Karpas-422 (cell line): ENCODE measurements at regions not wholly inside any gene's neighbourhood (a gene's known extent, or its start where the extent isn't known, plus 50 kb on each side); places are given as distances from the start of the nearest gene placed in this dataset.

Experiments used
- DNase-seq: peaks from one replicate; pipeline ENCODE4 v3.0.0-alpha.2; 2015
- H2AFZ ChIP-seq: fragments of 200-600 bp; sonication (generic); 2 replicates; pipeline ENCODE4 v1.6.1; 2014; ENCODE audit warnings: antibody characterized with exemption, low read length, mixed read lengths
- H3K27ac ChIP-seq: fragments of 200-600 bp; sonication (generic); 2 replicates; pipeline ENCODE4 v1.5.1; 2014; ENCODE audit warnings: mild to moderate bottlenecking, low read length, moderate library complexity
- H3K27me3 ChIP-seq: fragments of 200-600 bp; sonication (generic); 2 replicates; pipeline ENCODE4 v1.6.1; 2014; ENCODE audit warnings: low read length, mixed read lengths
- H3K36me3 ChIP-seq: fragments of 200-600 bp; sonication (generic); 2 replicates; pipeline ENCODE4 v1.6.1; 2014; ENCODE audit warnings: low read length, mixed read lengths; ENCODE audit not compliant: insufficient read depth
- H3K4me1 ChIP-seq: fragments of 200-600 bp; sonication (generic); 2 replicates; pipeline ENCODE4 v1.6.1; 2014; ENCODE audit warnings: mild to moderate bottlenecking, low read length, mixed read lengths
- H3K4me2 ChIP-seq: fragments of 200-600 bp; sonication (generic); 2 replicates; pipeline ENCODE4 v1.6.1; 2014; ENCODE audit warnings: low read length, low read depth, mild to moderate bottlenecking; ENCODE audit not compliant: poor library complexity, severe bottlenecking
- H3K4me3 ChIP-seq: fragments of 200-600 bp; sonication (generic); 2 replicates; pipeline ENCODE4 v1.5.1; 2014; ENCODE audit warnings: mild to moderate bottlenecking, antibody characterized with exemption, low read length, mixed read lengths
- H3K79me2 ChIP-seq: fragments of 200-600 bp; sonication (generic); 2 replicates; pipeline ENCODE4 v1.6.1; 2014; ENCODE audit warnings: mild to moderate bottlenecking, low read length, mixed read lengths
- H3K9ac ChIP-seq: fragments of 200-600 bp; sonication (generic); 2 replicates; pipeline ENCODE4 v1.6.0; 2014; ENCODE audit warnings: low read length
- H3K9me2 ChIP-seq: fragments of 200-600 bp; sonication (generic), shearing (Covaris generic); replicated peaks from 2 replicates; pipeline ENCODE4 v1.6.0; 2014; ENCODE audit warnings: mild to moderate bottlenecking, low read length, moderate library complexity; ENCODE audit not compliant: insufficient read depth
- H3K9me3 ChIP-seq: fragments of 300-700, 200-600 bp; sonication (generic); 2 replicates; pipeline ENCODE4 v1.6.1; 2014; ENCODE audit warnings: low read length, mixed read lengths
- H4K20me1 ChIP-seq: fragments of 200-600 bp; sonication (generic); 2 replicates; pipeline ENCODE4 v1.6.1; 2014; ENCODE audit warnings: mild to moderate bottlenecking, antibody characterized with exemption, low read length, low read depth; ENCODE audit not compliant: insufficient read depth

- no peaks in the 10 kb centered on the region for H4K20me1 ChIP-seq
- DNase-seq, result no peak
- no peaks in the 10 kb centered on the region for H3K4me1 ChIP-seq
- H3K4me2 ChIP-seq, result no peak overlapping the region
- no peaks in the 10 kb centered on the region for H3K27me3 ChIP-seq
- H3K9me3 ChIP-seq, result no peaks in the 10 kb centered on the region
- H3K9me2 ChIP-seq, result no peaks in the 10 kb centered on the region
- no peak overlapping the region for H3K27ac ChIP-seq
- no peak overlapping the region for H3K9ac ChIP-seq
- H3K4me3 ChIP-seq, result no peak overlapping the region
- H3K36me3 ChIP-seq, result no peaks in the 10 kb centered on the region
- no peaks in the 10 kb centered on the region for H3K79me2 ChIP-seq
- H2AFZ ChIP-seq, result no peak overlapping the region
These were observed 93.9 kb upstream of the RET start for GRCh38 chr10:42982891-42983506.

DNA sequence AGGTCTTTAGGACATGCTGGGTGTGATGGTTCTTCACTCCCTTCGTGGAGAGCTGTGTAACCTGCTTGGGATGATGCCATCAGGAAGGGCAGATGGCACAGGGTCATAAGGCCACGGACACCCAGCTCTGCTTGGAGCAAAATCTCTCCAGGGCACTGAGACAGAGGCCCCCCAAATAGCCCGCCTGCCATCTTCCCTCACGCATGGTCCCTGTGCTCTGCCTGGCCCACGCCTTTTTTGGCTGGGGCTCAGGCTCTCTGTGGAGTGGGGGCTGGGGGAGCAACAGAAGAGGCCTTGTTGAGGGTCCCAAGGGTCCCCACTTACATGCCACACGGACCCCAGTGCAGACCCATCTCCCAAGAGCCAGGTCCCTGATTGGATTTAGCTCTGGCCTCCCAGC is 93.3 kb upstream of the RET start:
- no peaks in the 10 kb centered on the region for H3K9me2 ChIP-seq
- H3K4me3 ChIP-seq, result no peak overlapping the region
- H4K20me1 ChIP-seq, result no peaks in the 10 kb centered on the region
- H3K9me3 ChIP-seq, result no peaks in the 10 kb centered on the region
- H3K79me2 ChIP-seq, result no peaks in the 10 kb centered on the region
- no peak overlapping the region for H3K9ac ChIP-seq
- DNase-seq, result no peak
- no peak overlapping the region for H3K4me2 ChIP-seq
- H3K27me3 ChIP-seq, result no peaks in the 10 kb centered on the region
- H3K4me1 ChIP-seq, result no peaks in the 10 kb centered on the region
- H2AFZ ChIP-seq, result no peak overlapping the region
- no peaks in the 10 kb centered on the region for H3K36me3 ChIP-seq
- no peak overlapping the region for H3K27ac ChIP-seq

DNA sequence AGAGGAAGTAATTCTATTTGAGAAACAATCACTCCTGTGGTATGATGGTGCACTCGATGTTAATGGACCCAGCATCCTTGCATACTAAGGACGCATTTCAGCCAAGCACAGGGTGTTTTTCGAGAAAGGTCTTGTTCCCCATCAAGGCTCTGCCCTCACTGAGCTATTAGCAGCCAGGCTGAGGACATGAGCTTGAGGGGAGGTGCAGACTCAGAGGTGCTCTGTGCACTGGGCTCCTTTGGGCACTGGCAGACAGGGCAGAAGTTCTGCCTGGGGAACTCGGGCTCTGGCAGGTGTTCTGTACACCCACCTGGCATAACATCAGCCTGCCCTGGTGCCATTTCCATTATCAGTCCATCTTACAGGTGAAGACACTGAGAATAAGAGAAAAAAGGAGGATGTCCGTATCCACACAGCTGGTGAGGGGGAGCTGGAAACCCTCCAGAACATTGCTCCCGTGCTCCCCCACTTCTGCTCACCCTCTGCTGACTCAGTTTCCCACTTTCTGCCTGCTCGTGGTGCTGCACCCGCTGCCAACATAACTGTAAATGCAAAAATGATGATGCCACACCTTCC is 92.7 kb upstream of the RET start:
- Histone ChIP-seq H4K20me1 (no peaks in the 10 kb centered on the region), H3K9me3 (no peaks in the 10 kb centered on the region), H3K27me3 (no peaks in the 10 kb centered on the region)

GRCh38 chr10:42984761-42985325 is 92.0 kb upstream of the RET start:
- no peaks in the 10 kb centered on the region for H3K9me2 ChIP-seq
- no peak overlapping the region for H3K4me3 ChIP-seq
- H3K9me3 ChIP-seq, result no peaks in the 10 kb centered on the region
- no peak overlapping the region for H3K9ac ChIP-seq
- H3K36me3 ChIP-seq, result no peaks in the 10 kb centered on the region
- DNase-seq, result no peak
- H3K4me1 ChIP-seq, result no peaks in the 10 kb centered on the region
- H3K79me2 ChIP-seq, result no peaks in the 10 kb centered on the region
- H2AFZ ChIP-seq, result no peak overlapping the region
- H3K27ac ChIP-seq, result no peak overlapping the region
- H3K4me2 ChIP-seq, result no peak overlapping the region
- H4K20me1 ChIP-seq, result no peaks in the 10 kb centered on the region
- no peaks in the 10 kb centered on the region for H3K27me3 ChIP-seq

More for the DNA sequence above, 92.7 kb upstream of the RET start:
- Histone ChIP-seq H3K4me2 (no peak overlapping the region), H3K4me1 (no peaks in the 10 kb centered on the region), H3K4me3 (no peak overlapping the region), H3K36me3 (no peaks in the 10 kb centered on the region), H3K9me2 (no peaks in the 10 kb centered on the region), H3K9ac (no peak overlapping the region), H2AFZ (no peak overlapping the region), H3K79me2 (no peaks in the 10 kb centered on the region), H3K27ac (no peak overlapping the region)
- DNase-seq, result no peak

- no peak overlapping the region for H3K4me2 ChIP-seq
- H3K4me1 ChIP-seq, result no peaks in the 10 kb centered on the region
- no peak overlapping the region for H3K4me3 ChIP-seq
- no peaks in the 10 kb centered on the region for H3K36me3 ChIP-seq
- no peak overlapping the region for H3K27ac ChIP-seq
- no peaks in the 10 kb centered on the region for H3K79me2 ChIP-seq
- no peak for DNase-seq
- H3K9me3 ChIP-seq, result no peaks in the 10 kb centered on the region
- H4K20me1 ChIP-seq, result no peaks in the 10 kb centered on the region
- no peak overlapping the region for H2AFZ ChIP-seq
- no peak overlapping the region for H3K9ac ChIP-seq
- no peaks in the 10 kb centered on the region for H3K9me2 ChIP-seq
- no peaks in the 10 kb centered on the region for H3K27me3 ChIP-seq
These were observed 91.2 kb upstream of the RET start for GRCh38 chr10:42985436-42986316.

- no peak overlapping the region for H3K4me2 ChIP-seq
These were observed 90.2 kb upstream of the RET start for GRCh38 chr10:42986633-42987032.

DNA sequence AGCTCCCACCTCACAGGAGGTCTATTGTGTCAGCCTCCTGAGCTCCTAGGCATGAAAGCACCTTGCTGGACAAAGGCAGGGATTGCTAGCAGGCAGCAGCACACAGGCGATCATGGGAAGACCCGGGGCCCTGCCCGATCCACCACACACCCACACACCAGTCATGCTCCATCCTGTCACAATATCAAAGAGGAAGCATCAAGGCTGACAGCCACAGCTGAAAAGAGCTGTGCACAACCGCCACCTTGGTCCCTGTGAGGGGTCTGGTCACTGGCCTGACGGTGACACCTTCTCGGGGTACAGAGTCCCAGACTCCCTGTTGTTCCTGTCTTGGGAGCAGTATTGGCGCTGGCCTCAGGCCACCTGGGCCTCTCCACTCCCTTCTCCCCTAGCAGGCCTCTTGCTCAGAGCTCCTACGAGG is 89.7 kb upstream of the RET start:
- H4K20me1 ChIP-seq, result no peaks in the 10 kb centered on the region
- H3K27me3 ChIP-seq, result no peaks in the 10 kb centered on the region
- no peak overlapping the region for H3K27ac ChIP-seq
- H3K79me2 ChIP-seq, result no peaks in the 10 kb centered on the region
- no peaks in the 10 kb centered on the region for H3K4me1 ChIP-seq
- no peak overlapping the region for H3K4me2 ChIP-seq
- no peak overlapping the region for H2AFZ ChIP-seq
- no peak overlapping the region for H3K4me3 ChIP-seq
- H3K9ac ChIP-seq, result no peak overlapping the region
- no peaks in the 10 kb centered on the region for H3K36me3 ChIP-seq
- no peaks in the 10 kb centered on the region for H3K9me3 ChIP-seq
- no peaks in the 10 kb centered on the region for H3K9me2 ChIP-seq
- no peak for DNase-seq

More at GRCh38 chr10:42986633-42987032, 90.2 kb upstream of the RET start:
- no peaks in the 10 kb centered on the region for H3K9me3 ChIP-seq
- H3K27me3 ChIP-seq, result no peaks in the 10 kb centered on the region
- no peaks in the 10 kb centered on the region for H3K79me2 ChIP-seq
- no peaks in the 10 kb centered on the region for H3K4me1 ChIP-seq
- no peak overlapping the region for H3K9ac ChIP-seq
- H2AFZ ChIP-seq, result no peak overlapping the region
- H3K9me2 ChIP-seq, result no peaks in the 10 kb centered on the region
- DNase-seq, result no peak
- no peak overlapping the region for H3K27ac ChIP-seq
- no peaks in the 10 kb centered on the region for H3K36me3 ChIP-seq
- no peak overlapping the region for H3K4me3 ChIP-seq
- no peaks in the 10 kb centered on the region for H4K20me1 ChIP-seq

DNA sequence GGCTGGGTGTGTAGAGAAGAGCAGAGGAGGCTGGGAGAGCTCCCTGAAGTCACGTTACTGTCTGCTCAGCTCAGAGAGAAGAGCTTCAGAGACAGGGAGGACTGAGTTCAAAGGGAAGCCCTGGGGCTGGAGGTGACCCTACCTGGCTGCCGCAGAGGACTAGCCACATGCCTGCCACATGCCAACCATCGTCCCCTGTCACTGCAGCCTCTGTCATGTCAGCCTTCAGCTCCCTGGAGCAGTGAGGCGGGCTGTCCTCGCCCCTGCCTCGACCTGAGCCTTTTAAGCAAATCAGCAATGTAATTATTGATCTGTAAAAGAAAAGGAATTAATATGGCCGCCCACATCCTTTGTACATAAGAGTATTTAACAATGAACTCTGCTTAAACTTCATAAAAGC is 89.3 kb upstream of the RET start:
- no peak overlapping the region for H3K4me3 ChIP-seq
- DNase-seq, result no peak
- no peaks in the 10 kb centered on the region for H3K4me1 ChIP-seq
- no peak overlapping the region for H3K9ac ChIP-seq
- H3K36me3 ChIP-seq, result no peaks in the 10 kb centered on the region
- no peak overlapping the region for H3K27ac ChIP-seq
- H3K4me2 ChIP-seq, result no peak overlapping the region
- no peaks in the 10 kb centered on the region for H3K9me2 ChIP-seq
- no peak overlapping the region for H2AFZ ChIP-seq
- H3K27me3 ChIP-seq, result no peaks in the 10 kb centered on the region
- H3K9me3 ChIP-seq, result no peaks in the 10 kb centered on the region
- no peaks in the 10 kb centered on the region for H3K79me2 ChIP-seq
- H4K20me1 ChIP-seq, result no peaks in the 10 kb centered on the region
